GM12891 (cell line): ENCODE measurements at regions not wholly inside any gene's neighbourhood (a gene's known extent, or its start where the extent isn't known, plus 50 kb on each side); places are given as distances from the start of the nearest gene placed in this dataset.

Source experiments
- POLR2A ChIP-seq: IDR thresholded peaks from 2 replicates; pipeline ENCODE4 v1.6.1; 2011; ENCODE audit warnings: low read depth, low read length, control low read depth
- TAF1 ChIP-seq: IDR thresholded peaks from 2 replicates; pipeline ENCODE4 v1.6.1; 2011; ENCODE audit warnings: low read depth, low read length, control low read depth

- TF ChIP-seq POLR2A (no peak), TAF1 (no peak)
These were observed 53.9 kb upstream of the TAGAP start for GRCh38 chr6:159098636-159099106.
